CD4-positive, alpha-beta T cell (primary cell): ENCODE measurements at regions not wholly inside any gene's neighbourhood (a gene's known extent, or its start where the extent isn't known, plus 50 kb on each side); places are given as distances from the start of the nearest gene placed in this dataset.
"Not testable (repeated sequence)": the region's sequence is repeated elsewhere in the genome, so short reads cannot be mapped to it uniquely, and the experiment has no call there.

ENCODE experiments used
- ATAC-seq: fragments of 200-7000 bp; cut with Tn5 transposase; one replicate; pipeline ENCODE4 v1.10.0; 2022; ENCODE audit warnings: mild to moderate bottlenecking; ENCODE audit not compliant: poor library complexity
- CTCF ChIA-PET: fragments of 350-600 bp; sonication (Branson Sonifier 250); formaldehyde crosslinking; loops from one replicate; lab custom pipeline; 2021; ENCODE audit warnings: antibody characterized with exemption, inconsistent platforms; lab: Charles Lee
- POLR2A ChIA-PET: fragments of 350-600 bp; sonication (Branson Sonifier 250); formaldehyde crosslinking; loops from one replicate; lab custom pipeline; 2021; ENCODE audit warnings: antibody characterized with exemption, inconsistent platforms; lab: Charles Lee
- DNase-seq, 14 experiments: peaks; one replicate each; pipeline ENCODE4 v3.0.0-alpha.2; 2013 to 2020; ENCODE audit warnings: mixed read lengths in 2 of 14
- H3K27ac ChIP-seq, 2 donors: one replicate each; pipeline versions ENCODE4 v1.5.1 to v1.7.0; 2013; ENCODE audit warnings: low read length in 2 of 2, low read depth in 1 of 2, mild to moderate bottlenecking in 1 of 2
- H3K27me3 ChIP-seq, 2 experiments: 1 replicate in 1 of 2; 2 replicates in 1 of 2; pipeline versions ENCODE4 v1.6.1 to v1.7.0; 2013; ENCODE audit warnings: low read length in 2 of 2, control low read depth in 1 of 2, mild to moderate bottlenecking in 1 of 2, moderate library complexity in 1 of 2; ENCODE audit not compliant: insufficient read depth in 2 of 2, control insufficient read depth in 1 of 2
- H3K36me3 ChIP-seq: one replicate; pipeline ENCODE4 v1.6.1; 2013; ENCODE audit warnings: low read length, control low read depth; ENCODE audit not compliant: insufficient read depth
- H3K4me1 ChIP-seq: one replicate; pipeline ENCODE4 v1.6.1; 2013; ENCODE audit warnings: low read length, control low read depth; ENCODE audit not compliant: insufficient read depth
- H3K4me3 ChIP-seq: one replicate; pipeline ENCODE4 v1.5.1; 2013; ENCODE audit warnings: mild to moderate bottlenecking, low read length, moderate library complexity
- H3K9me3 ChIP-seq, 2 experiments: 1 replicate in 1 of 2; 2 replicates in 1 of 2; pipeline versions ENCODE4 v1.6.1 to v1.7.0; 2013; ENCODE audit warnings: low read length in 2 of 2, mild to moderate bottlenecking in 2 of 2, control low read depth in 1 of 2, moderate library complexity in 1 of 2; ENCODE audit not compliant: control insufficient read depth in 1 of 2, insufficient read depth in 1 of 2
- H3K27ac Mint-ChIP-seq: one replicate; pipeline ENCODE4 v1.8.0; 2020; ENCODE audit warnings: mixed read lengths
- H3K27me3 Mint-ChIP-seq: one replicate; pipeline ENCODE4 v1.8.0; 2021; ENCODE audit warnings: mixed read lengths
- H3K36me3 Mint-ChIP-seq: one replicate; pipeline ENCODE4 v1.8.0; 2021; ENCODE audit warnings: low read depth, mixed read lengths
- H3K4me1 Mint-ChIP-seq: one replicate; pipeline ENCODE4 v1.8.0; 2021; ENCODE audit warnings: low read depth, mixed read lengths
- H3K4me3 Mint-ChIP-seq: one replicate; pipeline ENCODE4 v1.8.0; 2020; ENCODE audit warnings: mild to moderate bottlenecking, mixed read lengths
- H3K9me3 Mint-ChIP-seq: one replicate; pipeline ENCODE4 v1.8.0; 2020; ENCODE audit warnings: mixed read lengths
- intact Hi-C, 2 experiments: fragments of 100-400 bp; cut with DNase I in 1 of 2; cut with micrococcal nuclease in 1 of 2; formaldehyde crosslinking; loops; one replicate each; pipeline versions ENCODE4 v1.15.1 to v1.9.0; 2023 to 2025; cut with DNase I, micrococcal nuclease

DNA sequence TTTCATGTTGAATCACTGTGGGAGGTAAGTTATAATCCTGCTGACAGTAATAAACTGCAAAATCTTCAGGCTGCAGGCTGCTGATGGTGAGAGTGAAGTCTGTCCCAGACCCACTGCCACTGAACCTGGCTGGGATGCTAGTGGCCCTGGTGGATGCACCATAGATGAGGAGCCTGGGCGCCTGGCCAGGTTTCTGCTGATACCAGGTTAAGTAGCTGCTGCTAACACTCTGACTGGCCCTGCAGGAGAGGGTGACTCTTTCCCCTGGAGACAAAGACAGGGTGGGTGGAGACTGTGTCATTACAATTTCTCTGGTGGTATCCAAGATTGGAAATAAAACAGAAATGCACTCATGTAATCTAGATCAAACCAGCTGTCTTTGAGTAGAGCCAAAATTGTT is 287.0 kb downstream of the RPIA start:
- CTCF ChIA-PET, H3K9me3 Mint-ChIP-seq, ATAC-seq, intact Hi-C loops, H3K4me3 Mint-ChIP-seq, H3K27ac ChIP-seq, H3K27me3 ChIP-seq, H3K4me1 ChIP-seq, H3K27me3 Mint-ChIP-seq, H3K4me3 ChIP-seq, H3K36me3 Mint-ChIP-seq, H3K27ac Mint-ChIP-seq, DNase-seq, POLR2A ChIA-PET, H3K4me1 Mint-ChIP-seq, H3K36me3 ChIP-seq, H3K9me3 ChIP-seq: not testable (repeated sequence)

- intact Hi-C loops, H3K4me1 ChIP-seq, H3K4me3 ChIP-seq, H3K27ac ChIP-seq, H3K27ac Mint-ChIP-seq, H3K36me3 ChIP-seq, H3K4me3 Mint-ChIP-seq, H3K36me3 Mint-ChIP-seq, CTCF ChIA-PET, H3K9me3 ChIP-seq, ATAC-seq, DNase-seq, H3K4me1 Mint-ChIP-seq, H3K9me3 Mint-ChIP-seq, POLR2A ChIA-PET, H3K27me3 ChIP-seq: not testable (repeated sequence)
- peaks cover 11% of the 10 kb centered on the region for H3K27me3 Mint-ChIP-seq
Observed at GRCh38 chr2:88984079-88984478, 292.6 kb downstream of the RPIA start.

DNA sequence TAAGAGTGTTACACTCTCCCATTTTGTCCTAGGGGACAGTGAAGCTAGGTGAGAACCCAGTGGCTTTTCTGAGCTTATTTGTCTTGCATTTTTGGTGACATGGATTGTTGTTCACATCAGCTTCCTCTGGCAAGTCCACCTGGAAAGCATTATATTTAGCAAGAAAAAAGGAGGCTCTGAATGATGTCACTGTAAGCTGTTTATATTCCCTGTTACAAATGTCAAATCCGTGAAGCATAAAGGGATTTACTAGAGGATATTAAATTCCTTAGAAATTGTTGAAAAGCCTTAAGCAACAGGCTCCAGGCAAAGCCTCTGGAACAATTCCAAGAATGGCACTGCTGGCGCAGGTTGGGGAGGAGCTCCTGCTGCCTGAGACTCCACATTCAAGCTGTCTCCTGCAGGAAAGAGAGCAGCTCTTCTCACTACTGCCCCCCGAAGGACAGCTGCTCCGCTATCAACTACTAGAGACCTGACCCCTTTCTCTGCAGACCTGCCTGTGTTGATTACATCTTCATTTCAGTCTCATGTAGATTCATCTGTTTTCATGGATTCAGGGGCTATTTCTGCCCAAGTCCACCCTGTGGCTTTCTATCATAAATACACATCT is 295.4 kb downstream of the RPIA start:
- H3K36me3 ChIP-seq, CTCF ChIA-PET, H3K4me1 ChIP-seq, intact Hi-C loops, ATAC-seq, H3K9me3 Mint-ChIP-seq, H3K4me3 ChIP-seq, H3K27me3 ChIP-seq, POLR2A ChIA-PET, H3K4me3 Mint-ChIP-seq, H3K27ac ChIP-seq, H3K4me1 Mint-ChIP-seq, H3K36me3 Mint-ChIP-seq, H3K9me3 ChIP-seq, H3K27ac Mint-ChIP-seq, DNase-seq: not testable (repeated sequence)
- peaks cover 13% of the 10 kb centered on the region for H3K27me3 Mint-ChIP-seq

GRCh38 chr2:88988617-88989016 is 297.1 kb downstream of the RPIA start:
- H3K4me1 ChIP-seq, H3K4me1 Mint-ChIP-seq, H3K4me3 ChIP-seq, H3K9me3 Mint-ChIP-seq, H3K27ac ChIP-seq, H3K36me3 Mint-ChIP-seq, H3K27ac Mint-ChIP-seq, H3K27me3 ChIP-seq, H3K27me3 Mint-ChIP-seq, CTCF ChIA-PET, POLR2A ChIA-PET, ATAC-seq, H3K4me3 Mint-ChIP-seq, DNase-seq, intact Hi-C loops, H3K9me3 ChIP-seq, H3K36me3 ChIP-seq: not testable (repeated sequence)

GRCh38 chr2:88992819-88993218 is 301.3 kb downstream of the RPIA start:
- intact Hi-C loops, H3K27ac ChIP-seq, DNase-seq, CTCF ChIA-PET, H3K4me3 Mint-ChIP-seq, H3K4me3 ChIP-seq, H3K27me3 ChIP-seq, H3K27me3 Mint-ChIP-seq, H3K27ac Mint-ChIP-seq, H3K4me1 ChIP-seq, H3K9me3 Mint-ChIP-seq, POLR2A ChIA-PET, H3K4me1 Mint-ChIP-seq, H3K36me3 Mint-ChIP-seq, H3K9me3 ChIP-seq, ATAC-seq, H3K36me3 ChIP-seq: not testable (repeated sequence)

DNA sequence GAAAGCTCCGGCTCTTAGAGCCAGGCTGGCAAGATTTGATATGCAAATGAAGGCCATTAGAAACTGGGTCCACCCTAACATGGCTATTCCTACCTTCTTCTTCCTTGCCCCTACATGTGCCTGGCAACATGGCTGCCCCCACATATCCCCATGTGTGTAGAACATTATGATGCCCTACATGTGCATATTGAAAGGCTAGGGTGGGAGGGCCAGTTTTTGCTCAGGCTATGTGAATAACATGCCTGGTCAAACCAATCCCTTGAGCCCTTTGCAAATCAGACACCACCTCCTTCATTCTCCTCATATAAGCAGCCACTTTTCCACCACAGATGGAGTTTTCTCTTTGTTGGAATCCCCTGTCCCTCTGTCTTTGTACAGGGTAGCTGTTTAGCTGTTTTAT is 303.4 kb downstream of the RPIA start:
- H3K4me1 ChIP-seq, H3K4me3 ChIP-seq, H3K27me3 Mint-ChIP-seq, H3K4me3 Mint-ChIP-seq, H3K9me3 ChIP-seq, H3K4me1 Mint-ChIP-seq, H3K36me3 ChIP-seq, H3K36me3 Mint-ChIP-seq, intact Hi-C loops, POLR2A ChIA-PET, H3K27ac ChIP-seq, H3K27ac Mint-ChIP-seq, H3K27me3 ChIP-seq, CTCF ChIA-PET, DNase-seq, ATAC-seq, H3K9me3 Mint-ChIP-seq: not testable (repeated sequence)

GRCh38 chr2:88996588-88996987 is 305.1 kb downstream of the RPIA start:
- H3K9me3 ChIP-seq, H3K36me3 ChIP-seq, POLR2A ChIA-PET, intact Hi-C loops, H3K27me3 ChIP-seq, CTCF ChIA-PET, H3K4me3 Mint-ChIP-seq, H3K27ac Mint-ChIP-seq, H3K4me1 Mint-ChIP-seq, H3K4me1 ChIP-seq, ATAC-seq, H3K9me3 Mint-ChIP-seq, H3K36me3 Mint-ChIP-seq, DNase-seq, H3K4me3 ChIP-seq, H3K27ac ChIP-seq, H3K27me3 Mint-ChIP-seq: not testable (repeated sequence)
